Mammary epithelial cell (primary cell): ENCODE measurements at regions not wholly inside any gene's neighbourhood (a gene's known extent, or its start where the extent isn't known, plus 50 kb on each side); places are given as distances from the start of the nearest gene placed in this dataset.

Experiments used
- EZH2 ChIP-seq: IDR thresholded peaks from 2 replicates; pipeline ENCODE4 v1.6.1; 2012; ENCODE audit warnings: low read length, inconsistent platforms, borderline replicate concordance
- TF ChIP-seq, protein P1 (sequence below), 2 donors: IDR thresholded peaks in 1 of 2; conservative IDR thresholded peaks in 1 of 2; 2 replicates each; pipeline ENCODE4 v1.5.1; 2011 to 2012; ENCODE audit warnings: inconsistent platforms in 2 of 2, low read length in 2 of 2, mild to moderate bottlenecking in 2 of 2, control low read depth in 1 of 2, low read depth in 1 of 2; ENCODE audit not compliant: insufficient read depth in 1 of 2; ENCODE audit errors: extremely low read depth in 1 of 2

DNA sequence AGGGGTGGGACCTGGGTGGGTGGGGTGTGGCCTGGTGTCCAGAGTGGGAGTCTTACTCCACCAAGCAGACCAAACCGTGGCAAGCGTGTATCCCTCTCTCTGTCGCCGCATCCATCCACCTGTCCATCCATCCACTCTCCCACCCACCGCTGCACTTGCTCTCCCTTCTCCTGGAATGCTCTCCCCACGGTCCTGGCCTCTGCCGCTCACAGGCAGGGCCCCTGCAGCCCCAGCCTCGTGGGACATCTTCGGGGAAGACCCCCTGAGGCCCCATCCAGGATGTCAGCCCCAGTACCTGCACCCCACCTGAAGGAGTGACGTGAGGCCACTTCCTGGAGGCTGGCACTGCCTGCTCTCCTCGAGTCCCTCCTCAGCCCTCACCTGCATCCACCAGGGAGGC lies 189.5 kb upstream of the GSE1 start:
- TF ChIP-seq, protein P1, sequence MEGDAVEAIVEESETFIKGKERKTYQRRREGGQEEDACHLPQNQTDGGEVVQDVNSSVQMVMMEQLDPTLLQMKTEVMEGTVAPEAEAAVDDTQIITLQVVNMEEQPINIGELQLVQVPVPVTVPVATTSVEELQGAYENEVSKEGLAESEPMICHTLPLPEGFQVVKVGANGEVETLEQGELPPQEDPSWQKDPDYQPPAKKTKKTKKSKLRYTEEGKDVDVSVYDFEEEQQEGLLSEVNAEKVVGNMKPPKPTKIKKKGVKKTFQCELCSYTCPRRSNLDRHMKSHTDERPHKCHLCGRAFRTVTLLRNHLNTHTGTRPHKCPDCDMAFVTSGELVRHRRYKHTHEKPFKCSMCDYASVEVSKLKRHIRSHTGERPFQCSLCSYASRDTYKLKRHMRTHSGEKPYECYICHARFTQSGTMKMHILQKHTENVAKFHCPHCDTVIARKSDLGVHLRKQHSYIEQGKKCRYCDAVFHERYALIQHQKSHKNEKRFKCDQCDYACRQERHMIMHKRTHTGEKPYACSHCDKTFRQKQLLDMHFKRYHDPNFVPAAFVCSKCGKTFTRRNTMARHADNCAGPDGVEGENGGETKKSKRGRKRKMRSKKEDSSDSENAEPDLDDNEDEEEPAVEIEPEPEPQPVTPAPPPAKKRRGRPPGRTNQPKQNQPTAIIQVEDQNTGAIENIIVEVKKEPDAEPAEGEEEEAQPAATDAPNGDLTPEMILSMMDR (conservative IDR thresholded peaks at IDR 0.05 in 1 of 2, IDR thresholded peaks at IDR 0.05 in 1 of 2; ENCODE audit: extremely low read depth in 1 of 2, insufficient read depth in 1 of 2, low read depth in 1 of 2, low read length in 2 of 2) = no peak
- TF ChIP-seq EZH2 = no peak
